ENCODE measurements at regions not wholly inside any gene's neighbourhood (a gene's known extent, or its start where the extent isn't known, plus 50 kb on each side); places are given as distances from the start of the nearest gene placed in this dataset.
"Not testable (repeated sequence)": the region's sequence is repeated elsewhere in the genome, so short reads cannot be mapped to it uniquely, and the experiment has no call there.

GRCh38 chr7:56449762-56450161, 333.5 kb upstream of the NUPR2 start:
- no peak for DNase-seq

GRCh38 chr7:56447864-56448693, 331.9 kb upstream of the NUPR2 start:
- DNase-seq = no peak

- not testable (repeated sequence) for DNase-seq
These were observed 304.3 kb upstream of the NUPR2 start for GRCh38 chr7:56420528-56420927.

- no peak for DNase-seq
These were observed 259.0 kb upstream of the NUPR2 start for GRCh38 chr7:56375173-56375572.

GRCh38 chr7:56374666-56375065, 258.4 kb upstream of the NUPR2 start:
- DNase-seq = not testable (repeated sequence)

GRCh38 chr7:56373314-56373713, 257.1 kb upstream of the NUPR2 start:
- peak; percentile 49 to 50 for DNase-seq

GRCh38 chr7:56371792-56372191, 255.6 kb upstream of the NUPR2 start:
- DNase-seq = peak; percentile 17 to 24

GRCh38 chr7:56370208-56370872, 254.1 kb upstream of the NUPR2 start:
- not testable (repeated sequence) for DNase-seq

GRCh38 chr7:56367914-56368313, 251.7 kb upstream of the NUPR2 start:
- DNase-seq = not testable (repeated sequence)

GRCh38 chr7:56367411-56367810, 251.2 kb upstream of the NUPR2 start:
- peak; percentile 5 to 8 for DNase-seq

GRCh38 chr7:56366701-56367100, 250.5 kb upstream of the NUPR2 start:
- not testable (repeated sequence) for DNase-seq

- not testable (repeated sequence) for DNase-seq
These were observed 236.4 kb upstream of the NUPR2 start for GRCh38 chr7:56352576-56352975.

GRCh38 chr7:56351181-56351580, 235.0 kb upstream of the NUPR2 start:
- not testable (repeated sequence) for DNase-seq

- not testable (repeated sequence) for DNase-seq
These were observed 232.1 kb upstream of the NUPR2 start for GRCh38 chr7:56348311-56348710.

GRCh38 chr7:56328327-56328726, 212.1 kb upstream of the NUPR2 start:
- DNase-seq = not testable (repeated sequence)

GRCh38 chr7:56290548-56290947, 174.3 kb upstream of the NUPR2 start:
- no peak for DNase-seq

GRCh38 chr7:56287429-56288138, 171.4 kb upstream of the NUPR2 start:
- DNase-seq = no peak

- no peak for DNase-seq
These were observed 139.9 kb upstream of the NUPR2 start for GRCh38 chr7:56256108-56256507.

GRCh38 chr7:56250135-56250534, 133.9 kb upstream of the NUPR2 start:
- DNase-seq = no peak

- DNase-seq = no peak
These were observed 113.4 kb upstream of the NUPR2 start for GRCh38 chr7:56229631-56230030.

- no peak for DNase-seq
These were observed 106.6 kb upstream of the NUPR2 start for GRCh38 chr7:56222866-56223265.

GRCh38 chr7:56219017-56219416, 102.8 kb upstream of the NUPR2 start:
- no peak for DNase-seq

GRCh38 chr7:56218510-56218909, 102.3 kb upstream of the NUPR2 start:
- DNase-seq = no peak

- DNase-seq = no peak
These were observed 97.4 kb upstream of the NUPR2 start for GRCh38 chr7:56213574-56213973.
